ENCODE measurements at regions not wholly inside any gene's neighbourhood (a gene's known extent, or its start where the extent isn't known, plus 50 kb on each side); places are given as distances from the start of the nearest gene placed in this dataset.

DNA sequence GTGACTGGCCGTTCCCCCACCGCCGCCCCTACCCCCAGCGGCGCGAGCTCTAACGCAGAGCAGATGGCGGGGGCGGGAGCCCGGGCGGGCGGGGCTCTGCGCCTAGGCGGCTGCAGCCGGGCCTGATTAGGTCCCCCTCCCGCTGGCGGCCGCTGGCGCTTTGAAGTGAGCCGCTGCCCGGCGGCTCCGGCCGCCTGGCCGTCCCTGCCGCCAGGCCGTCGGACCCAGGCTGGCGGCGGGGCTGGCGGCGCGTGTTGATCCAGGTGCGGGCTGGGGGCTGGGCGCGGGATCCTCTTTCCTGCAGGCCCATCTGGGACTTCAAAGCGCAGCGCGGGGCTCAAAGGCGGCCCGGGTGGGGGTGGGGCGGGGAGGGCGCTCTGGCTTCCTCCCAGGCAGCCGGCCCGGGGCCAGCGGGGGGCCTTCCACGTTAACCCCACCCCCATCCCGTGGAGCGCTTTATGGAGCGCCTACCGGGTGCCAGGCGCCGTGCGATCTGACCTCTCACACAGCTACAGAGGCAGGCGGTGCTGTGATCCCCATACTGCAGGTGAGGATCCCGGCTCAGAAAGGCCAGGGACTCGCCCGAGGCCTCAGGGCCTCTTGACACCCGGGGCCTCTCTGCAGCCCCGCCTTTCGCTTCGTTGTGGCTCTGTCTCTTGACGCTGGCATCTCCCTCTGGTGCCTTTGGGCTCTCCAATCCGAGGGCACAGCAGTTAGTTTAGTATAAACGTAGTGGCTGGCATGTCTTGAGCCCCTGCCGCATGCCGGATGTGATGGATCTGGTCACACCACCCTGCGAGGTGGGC is 80.0 kb upstream of the NKD1 start:
- peak overlapping the region; percentile 16 for H3K23ac ChIP-seq (ENCODE audit: low read depth, low read length, poor library complexity)
- peak overlapping the region; percentile 10 for H2AK5ac ChIP-seq (ENCODE audit: low read depth, low read length)
- no peak overlapping the region for H3K4ac ChIP-seq (ENCODE audit: low read length)
- H3K4me3 ChIP-seq (ENCODE audit: low read length in 2 of 2): peak overlapping the region; percentile 20 to 61
- no peak overlapping the region for H3K27ac ChIP-seq (replicated peaks; ENCODE audit: low read length)
- H2BK12ac ChIP-seq (ENCODE audit: low read length): no peak overlapping the region
- H3K4me2 ChIP-seq (ENCODE audit: insufficient read depth, low read length, poor library complexity, severe bottlenecking): peak overlapping the region; percentile 56
- H4K91ac ChIP-seq (ENCODE audit: low read depth, low read length, poor library complexity): no peak overlapping the region
- WGBS, 2 donors (ENCODE audit: extremely low coverage in 2 of 2, insufficient read length in 2 of 2, insufficient replicate concordance in 1 of 2): no CpG with 5 or more reads among the region's 68 CpGs
- no peaks in the 10 kb centered on the region for H3K79me1 ChIP-seq (ENCODE audit: low read depth, low read length)
- H3K27me3 ChIP-seq (ENCODE audit: control insufficient read depth in 3 of 3, insufficient read depth in 3 of 3, low read depth in 1 of 3, low read length in 3 of 3): peaks cover 0 to 26% (median 16%) of the 10 kb centered on the region in 3 experiments
- no peak overlapping the region for H3K14ac ChIP-seq (ENCODE audit: low read length)
- H3K4me1 ChIP-seq (ENCODE audit: control insufficient read depth in 2 of 2, insufficient read depth in 1 of 2, low read depth in 1 of 2, low read length in 2 of 2): peaks cover 17 to 35% of the 10 kb centered on the region in 2 donors
- no peaks in the 10 kb centered on the region for H3K9me3 ChIP-seq (replicated peaks in 1 of 2; ENCODE audit: control insufficient read depth in 2 of 2, insufficient read depth in 1 of 2, low read depth in 1 of 2, low read length in 2 of 2)
- H2BK120ac ChIP-seq (ENCODE audit: low read depth, low read length): no peak overlapping the region
- no peak overlapping the region for H4K8ac ChIP-seq (ENCODE audit: low read depth, low read length)
- H2BK5ac ChIP-seq (ENCODE audit: low read length): no peak overlapping the region
- H2AFZ ChIP-seq (ENCODE audit: low read length): peak overlapping the region; percentile 78
- no peaks in the 10 kb centered on the region for H3K36me3 ChIP-seq (replicated peaks in 1 of 2; ENCODE audit: control insufficient read depth in 2 of 2, insufficient read depth in 2 of 2, low read length in 2 of 2)
- peak overlapping the region; percentile 83 for H3K18ac ChIP-seq (ENCODE audit: low read length)
- H3K9ac ChIP-seq (ENCODE audit: low read depth, low read length, poor library complexity): no peak overlapping the region
- peak overlapping the region; percentile 1 for H2BK15ac ChIP-seq (ENCODE audit: low read length)
- peak; percentile 62 for DNase-seq (ENCODE audit: low spot score)

DNA sequence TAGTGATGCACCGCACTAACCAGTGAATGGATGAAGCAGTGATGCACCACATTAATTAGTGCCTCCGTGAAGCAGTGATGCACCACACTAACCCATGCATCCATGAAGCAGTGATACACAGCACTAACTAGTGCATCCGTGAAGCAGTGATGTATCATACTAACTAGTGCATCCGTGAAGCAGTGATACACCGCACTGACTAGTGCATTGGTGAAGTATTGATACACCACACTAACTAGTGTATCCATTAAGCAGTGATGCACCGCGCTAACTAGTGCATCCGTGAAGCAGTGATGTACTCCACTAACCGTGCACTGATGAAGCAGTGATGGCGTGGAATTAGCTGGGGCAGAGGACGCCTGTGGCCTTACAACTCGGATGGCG is 80.6 kb upstream of the NKD1 start:
- Histone ChIP-seq H4K8ac (ENCODE audit: low read depth, low read length) (no peak overlapping the region), H3K14ac (ENCODE audit: low read length) (no peak overlapping the region), H3K4ac (ENCODE audit: low read length) (no peak overlapping the region), H3K4me1 (ENCODE audit: control insufficient read depth in 2 of 2, insufficient read depth in 1 of 2, low read depth in 1 of 2, low read length in 2 of 2) (peaks cover 20 to 41% of the 10 kb centered on the region in 2 donors), H2AK5ac (ENCODE audit: low read depth, low read length) (no peak overlapping the region), H3K79me1 (ENCODE audit: low read depth, low read length) (no peaks in the 10 kb centered on the region), H2AFZ (ENCODE audit: low read length) (peak overlapping the region; percentile 78), H3K23ac (ENCODE audit: low read depth, low read length, poor library complexity) (peak overlapping the region; percentile 2), H3K4me2 (ENCODE audit: insufficient read depth, low read length, poor library complexity, severe bottlenecking) (no peak overlapping the region), H2BK120ac (ENCODE audit: low read depth, low read length) (no peak overlapping the region), H3K27me3 (ENCODE audit: control insufficient read depth in 3 of 3, insufficient read depth in 3 of 3, low read depth in 1 of 3, low read length in 3 of 3) (peaks cover 0 to 26% (median 16%) of the 10 kb centered on the region in 3 experiments), H3K9me3 (replicated peaks in 1 of 2; ENCODE audit: control insufficient read depth in 2 of 2, insufficient read depth in 1 of 2, low read depth in 1 of 2, low read length in 2 of 2) (no peaks in the 10 kb centered on the region), H4K91ac (ENCODE audit: low read depth, low read length, poor library complexity) (no peak overlapping the region), H2BK5ac (ENCODE audit: low read length) (no peak overlapping the region), H3K27ac (replicated peaks; ENCODE audit: low read length) (no peak overlapping the region), H3K18ac (ENCODE audit: low read length) (peak overlapping the region; percentile 22), H2BK15ac (ENCODE audit: low read length) (no peak overlapping the region), H3K4me3 (ENCODE audit: low read length in 2 of 2) (peak overlapping the region in 1 of 2 donors; percentile 8), H3K36me3 (replicated peaks in 1 of 2; ENCODE audit: control insufficient read depth in 2 of 2, insufficient read depth in 2 of 2, low read length in 2 of 2) (no peaks in the 10 kb centered on the region), H3K9ac (ENCODE audit: low read depth, low read length, poor library complexity) (no peak overlapping the region), H2BK12ac (ENCODE audit: low read length) (no peak overlapping the region)
- no CpG with 5 or more reads among the region's 13 CpGs for WGBS, 2 donors (ENCODE audit: extremely low coverage in 2 of 2, insufficient read length in 2 of 2, insufficient replicate concordance in 1 of 2)
- no peak for DNase-seq (ENCODE audit: low spot score)

DNA sequence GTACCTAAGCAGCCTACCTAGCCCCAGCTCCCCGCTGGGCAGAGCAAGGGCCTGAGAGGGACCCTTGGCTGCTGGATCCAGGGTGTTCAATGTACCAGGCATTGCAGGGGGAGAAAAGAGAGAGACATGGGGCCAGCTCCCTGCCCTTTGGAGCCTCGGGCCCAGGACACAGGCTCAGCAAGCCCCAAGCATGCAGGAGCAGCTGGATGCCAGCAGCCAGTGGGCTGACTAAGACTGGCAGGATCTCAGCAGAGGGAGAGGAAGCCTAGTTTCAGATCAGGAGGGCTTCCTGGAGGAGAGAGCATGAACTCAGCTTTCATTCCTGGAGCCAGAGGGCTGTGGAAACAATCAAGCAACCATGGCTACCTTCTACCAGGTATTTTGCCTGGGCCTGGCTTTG is 82.0 kb upstream of the NKD1 start:
- Histone ChIP-seq H2BK120ac (ENCODE audit: low read depth, low read length) (no peak overlapping the region), H2BK15ac (ENCODE audit: low read length) (peak overlapping the region; percentile 44), H3K9me3 (replicated peaks in 1 of 2; ENCODE audit: control insufficient read depth in 2 of 2, insufficient read depth in 1 of 2, low read depth in 1 of 2, low read length in 2 of 2) (no peaks in the 10 kb centered on the region), H3K27ac (replicated peaks; ENCODE audit: low read length) (no peak overlapping the region), H3K4me3 (ENCODE audit: low read length in 2 of 2) (no peak overlapping the region), H4K8ac (ENCODE audit: low read depth, low read length) (no peak overlapping the region), H3K14ac (ENCODE audit: low read length) (no peak overlapping the region), H3K79me1 (ENCODE audit: low read depth, low read length) (no peaks in the 10 kb centered on the region), H3K23ac (ENCODE audit: low read depth, low read length, poor library complexity) (no peak overlapping the region), H4K91ac (ENCODE audit: low read depth, low read length, poor library complexity) (no peak overlapping the region), H2AK5ac (ENCODE audit: low read depth, low read length) (peak overlapping the region; percentile 74), H2BK12ac (ENCODE audit: low read length) (no peak overlapping the region), H3K4me1 (ENCODE audit: control insufficient read depth in 2 of 2, insufficient read depth in 1 of 2, low read depth in 1 of 2, low read length in 2 of 2) (peaks cover 20 to 42% of the 10 kb centered on the region in 2 donors), H3K27me3 (ENCODE audit: control insufficient read depth in 3 of 3, insufficient read depth in 3 of 3, low read depth in 1 of 3, low read length in 3 of 3) (peaks cover 0 to 26% (median 16%) of the 10 kb centered on the region in 3 experiments), H3K4ac (ENCODE audit: low read length) (no peak overlapping the region), H2AFZ (ENCODE audit: low read length) (no peak overlapping the region), H3K4me2 (ENCODE audit: insufficient read depth, low read length, poor library complexity, severe bottlenecking) (no peak overlapping the region), H3K18ac (ENCODE audit: low read length) (peak overlapping the region; percentile 55), H2BK5ac (ENCODE audit: low read length) (peak overlapping the region; percentile 58), H3K36me3 (replicated peaks in 1 of 2; ENCODE audit: control insufficient read depth in 2 of 2, insufficient read depth in 2 of 2, low read length in 2 of 2) (no peaks in the 10 kb centered on the region), H3K9ac (ENCODE audit: low read depth, low read length, poor library complexity) (no peak overlapping the region)
- no CpG with 5 or more reads among the region's 2 CpGs for WGBS, 2 donors (ENCODE audit: extremely low coverage in 2 of 2, insufficient read length in 2 of 2, insufficient replicate concordance in 1 of 2)
- DNase-seq (ENCODE audit: low spot score): no peak

DNA sequence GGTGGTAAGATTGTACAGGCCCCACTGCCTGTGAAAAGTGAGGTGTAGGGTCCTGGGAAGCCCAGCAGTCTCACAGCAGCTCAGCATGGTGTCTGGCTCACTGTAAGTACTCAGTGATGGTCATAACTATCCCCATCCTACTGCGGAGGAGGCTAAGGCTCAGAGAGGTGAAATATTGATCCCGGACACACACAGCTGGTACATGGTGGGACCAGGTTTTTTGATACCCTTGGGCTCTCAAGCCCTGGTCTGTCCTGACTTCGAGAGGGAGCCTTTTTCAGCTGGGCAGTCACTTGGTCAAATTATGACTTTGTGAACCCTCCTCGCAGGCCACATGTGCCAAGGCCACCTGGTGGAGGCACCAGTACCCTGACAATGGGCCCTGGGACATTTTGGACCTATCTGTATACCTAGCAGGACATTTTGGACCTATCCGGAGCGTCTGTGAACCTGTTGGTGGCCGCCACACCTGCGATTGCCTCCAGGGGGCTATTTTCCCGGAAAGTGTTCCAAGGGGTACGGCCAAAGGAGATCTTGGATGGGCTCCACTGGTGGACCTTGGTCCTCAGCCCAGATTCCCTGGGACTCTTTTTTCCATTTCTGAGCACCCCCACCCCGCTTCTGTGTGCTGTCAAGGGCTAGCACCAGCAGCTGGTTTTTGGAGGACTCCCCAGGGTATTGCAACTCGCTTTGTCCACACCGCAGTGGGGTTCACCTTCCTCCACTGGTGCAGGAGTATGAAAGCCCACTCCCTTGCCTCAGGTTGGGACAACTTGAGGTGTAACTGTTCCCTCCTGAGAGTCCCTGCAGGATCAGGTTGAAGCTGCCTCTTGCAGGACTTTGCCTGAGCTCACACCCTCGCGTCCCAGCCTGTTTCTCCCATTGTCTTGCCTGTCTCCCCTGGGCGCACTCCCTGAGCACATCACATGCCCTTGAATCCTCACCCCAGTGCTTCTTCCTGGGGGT is 83.6 kb upstream of the NKD1 start:
- Histone ChIP-seq H3K23ac (ENCODE audit: low read depth, low read length, poor library complexity) (no peak overlapping the region), H3K4ac (ENCODE audit: low read length) (no peak overlapping the region), H2BK120ac (ENCODE audit: low read depth, low read length) (no peak overlapping the region), H3K18ac (ENCODE audit: low read length) (no peak overlapping the region), H2BK15ac (ENCODE audit: low read length) (no peak overlapping the region), H3K4me1 (ENCODE audit: control insufficient read depth in 2 of 2, insufficient read depth in 1 of 2, low read depth in 1 of 2, low read length in 2 of 2) (peaks cover 15 to 36% of the 10 kb centered on the region in 2 donors), H2AK5ac (ENCODE audit: low read depth, low read length) (no peak overlapping the region), H3K4me3 (ENCODE audit: low read length in 2 of 2) (no peak overlapping the region), H4K91ac (ENCODE audit: low read depth, low read length, poor library complexity) (no peak overlapping the region), H3K14ac (ENCODE audit: low read length) (no peak overlapping the region), H4K8ac (ENCODE audit: low read depth, low read length) (no peak overlapping the region), H3K36me3 (replicated peaks in 1 of 2; ENCODE audit: control insufficient read depth in 2 of 2, insufficient read depth in 2 of 2, low read length in 2 of 2) (no peaks in the 10 kb centered on the region), H3K4me2 (ENCODE audit: insufficient read depth, low read length, poor library complexity, severe bottlenecking) (no peak overlapping the region), H3K79me1 (ENCODE audit: low read depth, low read length) (no peaks in the 10 kb centered on the region), H3K27me3 (ENCODE audit: control insufficient read depth in 3 of 3, insufficient read depth in 3 of 3, low read depth in 1 of 3, low read length in 3 of 3) (peaks cover 0 to 26% (median 16%) of the 10 kb centered on the region in 3 experiments), H2BK12ac (ENCODE audit: low read length) (no peak overlapping the region), H3K9me3 (replicated peaks in 1 of 2; ENCODE audit: control insufficient read depth in 2 of 2, insufficient read depth in 1 of 2, low read depth in 1 of 2, low read length in 2 of 2) (no peaks in the 10 kb centered on the region), H2AFZ (ENCODE audit: low read length) (no peak overlapping the region), H3K27ac (replicated peaks; ENCODE audit: low read length) (no peak overlapping the region), H2BK5ac (ENCODE audit: low read length) (no peak overlapping the region), H3K9ac (ENCODE audit: low read depth, low read length, poor library complexity) (no peak overlapping the region)
- WGBS, 2 donors (ENCODE audit: extremely low coverage in 2 of 2, insufficient read length in 2 of 2, insufficient replicate concordance in 1 of 2): no CpG with 5 or more reads among the region's 16 CpGs
- DNase-seq (ENCODE audit: low spot score): no peak
